Vagina (tissue), 2 donors: ENCODE measurements at regions not wholly inside any gene's neighbourhood (a gene's known extent, or its start where the extent isn't known, plus 50 kb on each side); places are given as distances from the start of the nearest gene placed in this dataset.

Experiments
- DNase-seq, 2 donors: peaks; one replicate each; pipeline ENCODE4 v3.0.0-alpha.2; 2017; ENCODE audit errors: extremely low spot score in 2 of 2
- H3K27ac ChIP-seq: fragments of 200-600 bp; sonication (generic); one replicate; pipeline ENCODE4 v1.5.1; 2019
- H3K27me3 ChIP-seq: fragments of 200-600 bp; sonication (generic); one replicate; pipeline ENCODE4 v1.5.1; 2019
- H3K36me3 ChIP-seq, 2 donors: fragments of 200-600 bp; sonication (generic); one replicate each; pipeline ENCODE4 v1.5.1; 2017 to 2019
- H3K4me1 ChIP-seq: fragments of 200-600 bp; sonication (generic); one replicate; pipeline ENCODE4 v1.5.1; 2019
- H3K4me3 ChIP-seq, 2 donors: fragments of 200-600 bp; sonication (generic); 1 replicate in 1 of 2; 2 replicates in 1 of 2; pipeline ENCODE4 v1.5.1; 2016 to 2019
- H3K9me3 ChIP-seq: fragments of 200-600 bp; sonication (generic); one replicate; pipeline ENCODE4 v1.5.1; 2019
- POLR2A ChIP-seq, 2 donors: fragments of 450-650 bp; IDR thresholded peaks; one replicate each; pipeline ENCODE4 v1.6.1; 2017; ENCODE audit warnings: antibody characterized with exemption in 2 of 2, mild to moderate bottlenecking in 2 of 2, moderate library complexity in 2 of 2
- POLR2AphosphoS5 ChIP-seq, 2 donors: sonication (generic); formaldehyde crosslinking; IDR thresholded peaks; one replicate each; pipeline ENCODE4 v1.9.0; 2017; ENCODE audit warnings: antibody characterized with exemption in 2 of 2, mild to moderate bottlenecking in 2 of 2, low read depth in 1 of 2; ENCODE audit not compliant: insufficient read depth in 1 of 2
- intact Hi-C: fragments of 100-400 bp; cut with DNase I; formaldehyde crosslinking; loops from one replicate; pipeline ENCODE4 v1.15.1; 2023
- TF ChIP-seq, protein P1 (sequence below), 3 experiments: fragments of 450-650 bp in 2 of 3; fragments of 200-600 bp in 1 of 3; sonication (generic) in 1 of 3; IDR thresholded peaks; one replicate each; pipeline ENCODE4 v1.5.1; 2017 to 2019; ENCODE audit warnings: antibody characterized with exemption in 3 of 3, mild to moderate bottlenecking in 2 of 3, moderate library complexity in 2 of 3

DNA sequence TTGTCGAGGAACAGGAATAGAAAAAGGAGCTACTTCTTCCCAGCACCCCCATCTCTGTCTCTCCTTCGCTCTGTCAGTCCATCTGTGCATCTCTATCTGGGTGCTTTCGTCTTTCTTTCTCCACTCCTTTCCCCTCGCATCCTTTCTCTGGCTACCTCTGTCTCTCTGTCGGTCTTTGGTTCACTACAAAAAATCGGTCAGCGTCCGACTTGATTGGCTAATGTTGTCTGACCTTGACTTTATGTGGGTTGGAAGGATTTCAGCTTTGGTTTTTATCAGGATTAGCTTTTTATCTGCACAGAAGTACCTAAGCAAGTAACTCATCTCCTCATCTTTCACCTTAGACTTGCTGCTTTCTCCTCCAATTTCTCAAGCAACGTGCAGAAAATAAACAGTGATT, 575.2 kb upstream of the ZNF462 start:
- intact Hi-C loops, result no loop called here
- Histone ChIP-seq H3K36me3 (no peaks in the 10 kb centered on the region), H3K4me1 (no peaks in the 10 kb centered on the region), H3K27me3 (no peaks in the 10 kb centered on the region), H3K9me3 (no peaks in the 10 kb centered on the region), H3K4me3 (peak overlapping the region; percentile 30 to 34), H3K27ac (peak overlapping the region; percentile 11)
- DNase-seq, result no peak
- TF ChIP-seq, protein P1, sequence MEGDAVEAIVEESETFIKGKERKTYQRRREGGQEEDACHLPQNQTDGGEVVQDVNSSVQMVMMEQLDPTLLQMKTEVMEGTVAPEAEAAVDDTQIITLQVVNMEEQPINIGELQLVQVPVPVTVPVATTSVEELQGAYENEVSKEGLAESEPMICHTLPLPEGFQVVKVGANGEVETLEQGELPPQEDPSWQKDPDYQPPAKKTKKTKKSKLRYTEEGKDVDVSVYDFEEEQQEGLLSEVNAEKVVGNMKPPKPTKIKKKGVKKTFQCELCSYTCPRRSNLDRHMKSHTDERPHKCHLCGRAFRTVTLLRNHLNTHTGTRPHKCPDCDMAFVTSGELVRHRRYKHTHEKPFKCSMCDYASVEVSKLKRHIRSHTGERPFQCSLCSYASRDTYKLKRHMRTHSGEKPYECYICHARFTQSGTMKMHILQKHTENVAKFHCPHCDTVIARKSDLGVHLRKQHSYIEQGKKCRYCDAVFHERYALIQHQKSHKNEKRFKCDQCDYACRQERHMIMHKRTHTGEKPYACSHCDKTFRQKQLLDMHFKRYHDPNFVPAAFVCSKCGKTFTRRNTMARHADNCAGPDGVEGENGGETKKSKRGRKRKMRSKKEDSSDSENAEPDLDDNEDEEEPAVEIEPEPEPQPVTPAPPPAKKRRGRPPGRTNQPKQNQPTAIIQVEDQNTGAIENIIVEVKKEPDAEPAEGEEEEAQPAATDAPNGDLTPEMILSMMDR (IDR thresholded peaks at IDR 0.05), result no peak

DNA sequence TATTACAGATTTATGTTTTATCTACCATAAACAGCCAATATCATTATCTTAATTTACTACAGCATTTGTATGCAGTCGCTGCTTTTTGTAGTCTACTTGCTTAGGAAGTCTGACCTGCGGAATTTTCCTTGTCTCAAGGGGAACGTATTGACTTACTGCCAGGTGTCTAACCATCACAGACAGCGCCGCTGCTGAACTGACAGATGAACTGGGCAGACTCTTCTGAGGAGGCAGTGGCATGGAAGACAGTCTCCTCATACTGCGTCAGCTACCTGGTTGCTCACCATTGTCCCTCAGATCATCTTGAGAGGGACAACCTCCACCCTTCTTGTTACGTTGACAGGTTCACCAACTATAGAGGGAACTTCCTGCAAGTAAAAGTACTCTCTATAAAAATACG, 574.3 kb upstream of the ZNF462 start:
- TF ChIP-seq POLR2A (IDR thresholded peaks at IDR 0.05), result no peak
- H3K4me3 ChIP-seq, result no peak overlapping the region
- no peak for DNase-seq
- intact Hi-C loops, result no loop called here
- H3K4me1 ChIP-seq, result no peaks in the 10 kb centered on the region
- H3K27ac ChIP-seq, result no peak overlapping the region
- no peaks in the 10 kb centered on the region for H3K27me3 ChIP-seq
- no peaks in the 10 kb centered on the region for H3K36me3 ChIP-seq
- no peaks in the 10 kb centered on the region for H3K9me3 ChIP-seq

DNA sequence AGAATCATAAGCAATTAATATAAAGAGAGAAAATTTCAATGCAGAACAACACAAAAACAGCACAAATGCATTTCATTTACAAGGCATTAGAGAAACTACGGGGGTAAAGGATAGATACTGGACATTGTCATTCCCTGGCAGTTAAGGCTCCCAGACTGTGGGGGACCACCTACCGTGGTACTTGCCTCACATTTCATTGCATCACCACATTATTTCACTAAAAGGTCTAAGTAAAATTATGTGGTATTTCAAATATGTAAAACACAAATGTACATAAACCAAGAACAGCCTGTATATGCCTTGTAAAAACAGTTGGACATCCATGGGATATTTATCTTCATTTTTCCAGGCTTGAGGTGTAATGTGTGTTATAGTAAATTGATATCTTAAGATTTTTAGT, 571.2 kb upstream of the ZNF462 start:
- Histone ChIP-seq H3K4me3 (no peak overlapping the region), H3K27me3 (no peaks in the 10 kb centered on the region), H3K4me1 (no peaks in the 10 kb centered on the region), H3K36me3 (no peaks in the 10 kb centered on the region), H3K27ac (no peak overlapping the region), H3K9me3 (no peaks in the 10 kb centered on the region)
- DNase-seq, result no peak
- TF ChIP-seq, protein P1 (IDR thresholded peaks at IDR 0.05), result no peak
- intact Hi-C loops, result no loop called here

DNA sequence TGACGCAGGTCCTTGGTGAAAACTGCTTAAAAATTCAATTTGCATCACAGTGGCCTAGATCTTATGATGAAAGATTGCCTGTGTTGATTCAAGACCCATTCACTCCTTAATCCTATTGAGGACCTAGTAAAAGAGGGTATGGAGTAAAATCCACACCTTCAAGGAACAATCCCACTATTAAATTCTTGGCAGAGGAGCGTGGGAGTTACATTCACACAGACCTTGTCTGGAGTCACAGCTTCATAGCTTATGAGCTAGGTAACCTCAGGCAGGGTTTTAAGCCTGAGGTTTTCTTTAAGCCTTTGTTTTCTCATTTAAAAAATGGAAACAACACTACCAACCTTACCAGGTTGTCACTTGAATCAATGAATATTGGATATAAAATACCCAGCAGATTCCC, 566.5 kb upstream of the ZNF462 start:
- no peak for TF ChIP-seq POLR2A (IDR thresholded peaks at IDR 0.05)
- TF ChIP-seq POLR2AphosphoS5 (IDR thresholded peaks at IDR 0.05; ENCODE audit: insufficient read depth in 1 of 2, low read depth in 1 of 2), result no peak
- TF ChIP-seq, protein P1 (IDR thresholded peaks at IDR 0.05), result no peak
- H3K27ac ChIP-seq, result no peak overlapping the region
- H3K4me1 ChIP-seq, result no peaks in the 10 kb centered on the region
- DNase-seq, result no peak
- H3K4me3 ChIP-seq, result no peak overlapping the region
- intact Hi-C loops, result no loop called here
- H3K9me3 ChIP-seq, result no peaks in the 10 kb centered on the region
- H3K36me3 ChIP-seq, result no peaks in the 10 kb centered on the region
- H3K27me3 ChIP-seq, result no peaks in the 10 kb centered on the region

DNA sequence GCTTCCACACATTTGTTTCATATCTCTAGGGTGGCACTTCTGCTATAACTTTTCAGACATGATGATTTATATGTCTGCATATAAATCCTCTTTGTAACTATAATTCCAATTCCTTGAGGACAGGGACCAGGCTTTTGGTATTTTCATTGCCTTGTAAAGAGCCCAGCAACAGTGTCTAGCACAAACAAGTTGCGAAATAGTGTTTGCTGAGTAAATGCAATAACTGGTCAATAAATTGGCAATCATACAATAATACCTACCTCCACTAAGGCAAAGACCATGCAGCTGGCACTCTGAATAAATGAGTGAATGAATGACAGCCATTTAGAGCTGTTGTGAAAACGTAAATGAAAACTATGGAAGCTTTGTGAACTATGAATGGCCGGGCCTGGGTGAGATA, 564.0 kb upstream of the ZNF462 start:
- Histone ChIP-seq H3K9me3 (no peaks in the 10 kb centered on the region), H3K27me3 (no peaks in the 10 kb centered on the region), H3K4me1 (no peaks in the 10 kb centered on the region), H3K27ac (no peak overlapping the region), H3K4me3 (no peak overlapping the region), H3K36me3 (no peaks in the 10 kb centered on the region)
- no peak for DNase-seq
- intact Hi-C loops, result no loop called here
- TF ChIP-seq POLR2A (IDR thresholded peaks at IDR 0.05) (no peak), POLR2AphosphoS5 (IDR thresholded peaks at IDR 0.05; ENCODE audit: insufficient read depth in 1 of 2, low read depth in 1 of 2) (no peak)
- TF ChIP-seq, protein P1 (IDR thresholded peaks at IDR 0.05), result no peak

DNA sequence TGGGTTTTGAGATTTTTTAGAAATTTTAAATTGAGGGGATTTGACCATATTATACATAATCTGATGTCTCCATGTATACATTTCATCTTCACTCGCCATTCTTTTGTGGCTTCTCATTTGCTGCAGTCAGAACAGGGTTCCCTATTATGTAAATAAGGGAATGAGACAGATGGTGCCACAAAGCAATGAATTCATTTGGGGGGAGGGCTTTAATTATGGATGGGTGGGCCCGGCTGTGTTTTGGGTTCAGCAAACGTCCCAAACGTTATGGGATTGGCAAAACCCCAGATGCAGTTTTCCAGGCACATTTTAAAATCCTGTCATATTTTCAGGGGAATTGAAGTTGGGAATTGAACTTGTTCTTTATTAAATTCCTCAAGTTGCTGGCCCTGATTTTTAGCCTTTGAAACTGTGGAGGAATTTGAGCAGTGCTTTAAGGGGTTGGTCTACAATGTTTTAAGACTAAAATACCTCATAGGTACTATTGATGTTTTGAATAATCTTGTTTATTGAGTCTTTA, 558.5 kb upstream of the ZNF462 start:
- no peak overlapping the region for H3K27ac ChIP-seq
- H3K27me3 ChIP-seq, result no peaks in the 10 kb centered on the region
- no peaks in the 10 kb centered on the region for H3K36me3 ChIP-seq
- DNase-seq, result no peak
- no peaks in the 10 kb centered on the region for H3K4me1 ChIP-seq
- TF ChIP-seq POLR2AphosphoS5 (IDR thresholded peaks at IDR 0.05; ENCODE audit: insufficient read depth in 1 of 2, low read depth in 1 of 2), result no peak
- TF ChIP-seq, protein P1 (IDR thresholded peaks at IDR 0.05), result no peak
- no peak for TF ChIP-seq POLR2A (IDR thresholded peaks at IDR 0.05)
- H3K9me3 ChIP-seq, result no peaks in the 10 kb centered on the region
- intact Hi-C loops, result no loop called here
- H3K4me3 ChIP-seq, result no peak overlapping the region
